ENCODE measurements at regions not wholly inside any gene's neighbourhood (a gene's known extent, or its start where the extent isn't known, plus 50 kb on each side); places are given as distances from the start of the nearest gene placed in this dataset.

- Histone ChIP-seq H3K36me3 (ENCODE audit: control insufficient read depth in 2 of 2, extremely low read depth in 1 of 2, insufficient read depth in 2 of 2, low read length in 2 of 2) (no peaks in the 10 kb centered on the region), H3K27me3 (ENCODE audit: control insufficient read depth in 2 of 2, insufficient read depth in 2 of 2, low read length in 2 of 2) (peaks cover 0 to 2% of the 10 kb centered on the region in 2 experiments), H3K9me1 (replicated peaks; ENCODE audit: control insufficient read depth, extremely low read depth, insufficient read depth, low read length) (no peaks in the 10 kb centered on the region), H3K27ac (ENCODE audit: insufficient read depth, low read depth, low read length) (no peak overlapping the region), H3K4me2 (ENCODE audit: insufficient read depth, low read length) (no peak overlapping the region), H3K4me3 (replicated peaks in 1 of 3; ENCODE audit: insufficient read depth in 1 of 3, low read depth in 1 of 3, low read length in 3 of 3) (no peak overlapping the region), H3K4me1 (ENCODE audit: control insufficient read depth, extremely low read depth, insufficient read depth, low read length) (no peaks in the 10 kb centered on the region), H3K79me2 (ENCODE audit: control insufficient read depth, insufficient read depth, low read length) (no peaks in the 10 kb centered on the region), H3K9me3 (replicated peaks; ENCODE audit: control insufficient read depth, insufficient read depth, low read length) (no peaks in the 10 kb centered on the region), H4K20me1 (replicated peaks; ENCODE audit: control insufficient read depth, extremely low read depth, insufficient read depth, low read length) (no peaks in the 10 kb centered on the region), H2AFZ (ENCODE audit: low read depth, low read length) (no peak overlapping the region), H3K9ac (replicated peaks; ENCODE audit: extremely low read depth, insufficient read depth, low read length) (no peak overlapping the region)
- ChIA-PET POLR2A (no interaction called here), CTCF (interaction anchor here (1.6 kb wide), 1 partner anchor 37 kb away, joined by 3 read pairs; no protein-coding TSS in a partner anchor)
- intact Hi-C loops (cut with micrococcal nuclease): no loop called here
- dilution Hi-C loops (cut with MboI; ENCODE audit: extremely low pct_ligation_motif_present, low sequenced_read_pairs): no loop called here
- FAIRE-seq: no peak
- TF ChIP-seq FOS (IDR thresholded peaks at IDR 0.05; ENCODE audit: borderline replicate concordance, insufficient read depth, low read length): no peak
- TF ChIP-seq POLR2A (IDR thresholded peaks at IDR 0.05; ENCODE audit: low read depth, low read length): no peak
- TF ChIP-seq EZH2 (IDR thresholded peaks at IDR 0.05; ENCODE audit: borderline replicate concordance, low read depth, low read length, severe bottlenecking): no peak
- no peak for TF ChIP-seq POLR2AphosphoS5 (IDR thresholded peaks at IDR 0.05; ENCODE audit: insufficient read depth, low read depth, low read length)
- no peak for TF ChIP-seq CTCF (IDR thresholded peaks at IDR 0.05; ENCODE audit: extremely low read depth in 1 of 2, insufficient read depth in 1 of 2, low read depth in 1 of 2, low read length in 2 of 2)
- TF ChIP-seq JUN (IDR thresholded peaks at IDR 0.05; ENCODE audit: borderline replicate concordance, insufficient read depth, insufficient read length, low read depth): no peak
- no peak for TF ChIP-seq MYC (IDR thresholded peaks at IDR 0.05; ENCODE audit: low read depth, low read length)
- DNase-seq (ENCODE audit: low read depth, low spot score): no peak
- BruUV-seq (replicated peaks): no TSS peak
These were observed 185.2 kb upstream of the CTSO start for GRCh38 chr4:156138781-156139280.

Measured in endothelial cell of umbilical vein (primary cell).